GM19025 (cell line): ENCODE measurements at regions not wholly inside any gene's neighbourhood (a gene's known extent, or its start where the extent isn't known, plus 50 kb on each side); places are given as distances from the start of the nearest gene placed in this dataset.
"Not testable (repeated sequence)": the region's sequence is repeated elsewhere in the genome, so short reads cannot be mapped to it uniquely, and the experiment has no call there.

ENCODE experiments used
- ATAC-seq: cut with Tn5 transposase; IDR thresholded peaks from one replicate; pipeline ENCODE4 v1.9.1; 2021; ENCODE audit warnings: mild to moderate bottlenecking, low read depth, moderate library complexity; ENCODE audit not compliant: unreplicated experiment

GRCh38 chrX:96486687-96487086, 198.0 kb upstream of the DIAPH2 start:
- not testable (repeated sequence) for ATAC-seq

- no peak for ATAC-seq
Observed at GRCh38 chrX:96502507-96502906, 182.1 kb upstream of the DIAPH2 start.

- ATAC-seq, result not testable (repeated sequence)
Observed at GRCh38 chrX:96529386-96529785, 155.3 kb upstream of the DIAPH2 start.

- ATAC-seq, result no peak
Observed at GRCh38 chrX:96538104-96538725, 146.4 kb upstream of the DIAPH2 start.

GRCh38 chrX:96540111-96540631, 144.5 kb upstream of the DIAPH2 start:
- ATAC-seq, result no peak

- ATAC-seq, result not testable (repeated sequence)
Observed at GRCh38 chrX:96546281-96546680, 138.4 kb upstream of the DIAPH2 start.

- ATAC-seq, result no peak
Observed at GRCh38 chrX:96551322-96551872, 133.2 kb upstream of the DIAPH2 start.

- ATAC-seq, result no peak
Observed at GRCh38 chrX:96556886-96557285, 127.8 kb upstream of the DIAPH2 start.

GRCh38 chrX:96561129-96561528, 123.5 kb upstream of the DIAPH2 start:
- ATAC-seq, result not testable (repeated sequence)

GRCh38 chrX:96563646-96564045, 121.0 kb upstream of the DIAPH2 start:
- ATAC-seq, result no peak

GRCh38 chrX:96564595-96564994, 120.0 kb upstream of the DIAPH2 start:
- ATAC-seq, result no peak

GRCh38 chrX:96566878-96567277, 117.8 kb upstream of the DIAPH2 start:
- ATAC-seq, result no peak

GRCh38 chrX:96568071-96568470, 116.6 kb upstream of the DIAPH2 start:
- no peak for ATAC-seq

GRCh38 chrX:96569034-96569433, 115.6 kb upstream of the DIAPH2 start:
- ATAC-seq, result no peak

GRCh38 chrX:96575011-96575410, 109.6 kb upstream of the DIAPH2 start:
- ATAC-seq, result no peak

GRCh38 chrX:96576368-96576767, 108.3 kb upstream of the DIAPH2 start:
- ATAC-seq, result no peak

GRCh38 chrX:96578781-96579180, 105.9 kb upstream of the DIAPH2 start:
- ATAC-seq, result no peak

GRCh38 chrX:96579252-96579651, 105.4 kb upstream of the DIAPH2 start:
- no peak for ATAC-seq

- ATAC-seq, result no peak
Observed at GRCh38 chrX:96590403-96590802, 94.2 kb upstream of the DIAPH2 start.

GRCh38 chrX:96591421-96591820, 93.2 kb upstream of the DIAPH2 start:
- ATAC-seq, result no peak

GRCh38 chrX:96597847-96598246, 86.8 kb upstream of the DIAPH2 start:
- ATAC-seq, result not testable (repeated sequence)

- ATAC-seq, result no peak
Observed at GRCh38 chrX:96611619-96612362, 72.9 kb upstream of the DIAPH2 start.
